ENCODE measurements at regions not wholly inside any gene's neighbourhood (a gene's known extent, or its start where the extent isn't known, plus 50 kb on each side); places are given as distances from the start of the nearest gene placed in this dataset.
"Not testable (repeated sequence)": the region's sequence is repeated elsewhere in the genome, so short reads cannot be mapped to it uniquely, and the experiment has no call there.

DNA sequence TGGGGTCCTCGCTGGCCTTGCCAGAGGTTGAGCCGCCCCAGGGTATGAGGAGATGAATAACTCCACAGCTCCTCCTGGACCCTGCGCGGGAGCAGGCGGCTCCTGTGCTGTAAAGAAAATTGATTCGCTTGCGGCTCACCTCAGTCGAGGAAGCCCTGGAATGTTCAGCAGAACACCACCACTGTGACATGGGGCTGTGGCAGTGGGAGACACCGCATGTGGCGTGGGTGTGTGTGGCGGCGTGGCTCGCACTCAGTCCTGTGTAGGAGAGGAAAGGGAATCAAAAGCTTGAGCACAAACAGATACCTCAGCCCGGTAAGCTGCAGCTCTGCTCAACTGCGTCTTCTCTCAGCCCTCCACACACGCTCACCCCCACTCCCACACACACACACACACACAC, 295.9 kb upstream of the ADGRL2 start:
- not testable (repeated sequence) for H3K9me3 ChIP-seq (ENCODE audit: control insufficient read depth in 1 of 2, low read length in 2 of 2); H3K9ac ChIP-seq (ENCODE audit: low read depth in 1 of 2, low read length in 2 of 2); H3K4me3 ChIP-seq (ENCODE audit: low read depth in 1 of 2, low read length in 2 of 2); H3K36me3 ChIP-seq (ENCODE audit: control insufficient read depth in 1 of 2, insufficient read depth in 2 of 2, low read length in 2 of 2); H3K27me3 ChIP-seq (ENCODE audit: control insufficient read depth in 1 of 2, insufficient read depth in 2 of 2, low read length in 2 of 2); H3K4me1 ChIP-seq (ENCODE audit: control insufficient read depth in 1 of 2, insufficient read depth in 2 of 2, low read length in 2 of 2); H3K27ac ChIP-seq (ENCODE audit: low read depth, low read length)

DNA sequence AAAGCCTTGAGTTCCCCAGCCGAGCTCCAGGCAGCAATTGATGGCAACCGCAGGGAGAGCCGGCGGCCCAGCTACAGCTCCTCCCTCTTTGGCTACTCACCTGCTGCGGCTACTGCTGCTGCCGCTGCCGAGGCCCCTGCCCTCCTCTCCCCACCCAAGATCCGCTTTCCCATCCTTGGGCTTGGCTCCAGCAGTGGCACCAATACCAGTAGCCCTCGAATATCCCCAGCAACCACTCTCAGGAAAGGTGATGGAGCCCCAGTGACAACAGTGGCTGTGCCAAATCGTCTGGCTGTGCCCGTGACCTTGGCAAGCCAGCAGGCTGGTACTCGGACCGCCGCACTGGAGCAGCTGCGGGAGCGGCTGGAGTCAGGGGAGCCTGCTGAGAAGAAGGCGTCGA, 298.0 kb upstream of the ADGRL2 start:
- H3K9me3 ChIP-seq (ENCODE audit: control insufficient read depth in 1 of 2, low read length in 2 of 2); H3K36me3 ChIP-seq (ENCODE audit: control insufficient read depth in 1 of 2, insufficient read depth in 2 of 2, low read length in 2 of 2); H3K4me1 ChIP-seq (ENCODE audit: control insufficient read depth in 1 of 2, insufficient read depth in 2 of 2, low read length in 2 of 2); H3K9ac ChIP-seq (ENCODE audit: low read depth in 1 of 2, low read length in 2 of 2); H3K4me3 ChIP-seq (ENCODE audit: low read depth in 1 of 2, low read length in 2 of 2); H3K27me3 ChIP-seq (ENCODE audit: control insufficient read depth in 1 of 2, insufficient read depth in 2 of 2, low read length in 2 of 2); H3K27ac ChIP-seq (ENCODE audit: low read depth, low read length): not testable (repeated sequence)

- H3K4me1 ChIP-seq (ENCODE audit: control insufficient read depth in 1 of 2, insufficient read depth in 2 of 2, low read length in 2 of 2); H3K36me3 ChIP-seq (ENCODE audit: control insufficient read depth in 1 of 2, insufficient read depth in 2 of 2, low read length in 2 of 2); H3K4me3 ChIP-seq (ENCODE audit: low read depth in 1 of 2, low read length in 2 of 2); H3K27me3 ChIP-seq (ENCODE audit: control insufficient read depth in 1 of 2, insufficient read depth in 2 of 2, low read length in 2 of 2); H3K9me3 ChIP-seq (ENCODE audit: control insufficient read depth in 1 of 2, low read length in 2 of 2); H3K9ac ChIP-seq (ENCODE audit: low read depth in 1 of 2, low read length in 2 of 2); H3K27ac ChIP-seq (ENCODE audit: low read depth, low read length): not testable (repeated sequence)
These were observed 299.2 kb upstream of the ADGRL2 start for GRCh38 chr1:81501485-81501884.

- H3K27me3 ChIP-seq (ENCODE audit: control insufficient read depth in 1 of 2, insufficient read depth in 2 of 2, low read length in 2 of 2): no peaks in the 10 kb centered on the region
- H3K4me1 ChIP-seq (ENCODE audit: control insufficient read depth in 1 of 2, insufficient read depth in 2 of 2, low read length in 2 of 2): no peaks in the 10 kb centered on the region
- no peak overlapping the region for H3K4me3 ChIP-seq (ENCODE audit: low read depth in 1 of 2, low read length in 2 of 2)
- H3K27ac ChIP-seq (ENCODE audit: low read depth, low read length): no peak overlapping the region
- H3K36me3 ChIP-seq (ENCODE audit: control insufficient read depth in 1 of 2, insufficient read depth in 2 of 2, low read length in 2 of 2): no peaks in the 10 kb centered on the region
- no peaks in the 10 kb centered on the region for H3K9me3 ChIP-seq (ENCODE audit: control insufficient read depth in 1 of 2, low read length in 2 of 2)
- H3K9ac ChIP-seq (ENCODE audit: low read depth in 1 of 2, low read length in 2 of 2): no peak overlapping the region
These were observed 301.2 kb upstream of the ADGRL2 start for GRCh38 chr1:81499487-81499886.

- no peaks in the 10 kb centered on the region for H3K27me3 ChIP-seq (ENCODE audit: control insufficient read depth in 1 of 2, insufficient read depth in 2 of 2, low read length in 2 of 2)
- no peaks in the 10 kb centered on the region for H3K9me3 ChIP-seq (ENCODE audit: control insufficient read depth in 1 of 2, low read length in 2 of 2)
- no peak overlapping the region for H3K9ac ChIP-seq (ENCODE audit: low read depth in 1 of 2, low read length in 2 of 2)
- H3K27ac ChIP-seq (ENCODE audit: low read depth, low read length): no peak overlapping the region
- no peaks in the 10 kb centered on the region for H3K4me1 ChIP-seq (ENCODE audit: control insufficient read depth in 1 of 2, insufficient read depth in 2 of 2, low read length in 2 of 2)
- no peak overlapping the region for H3K4me3 ChIP-seq (ENCODE audit: low read depth in 1 of 2, low read length in 2 of 2)
- H3K36me3 ChIP-seq (ENCODE audit: control insufficient read depth in 1 of 2, insufficient read depth in 2 of 2, low read length in 2 of 2): no peaks in the 10 kb centered on the region
These were observed 302.0 kb upstream of the ADGRL2 start for GRCh38 chr1:81498471-81499462.

GRCh38 chr1:81496349-81496748, 304.4 kb upstream of the ADGRL2 start:
- no peak overlapping the region for H3K27ac ChIP-seq (ENCODE audit: low read depth, low read length)
- no peaks in the 10 kb centered on the region for H3K27me3 ChIP-seq (ENCODE audit: control insufficient read depth in 1 of 2, insufficient read depth in 2 of 2, low read length in 2 of 2)
- H3K9ac ChIP-seq (ENCODE audit: low read depth in 1 of 2, low read length in 2 of 2): no peak overlapping the region
- no peaks in the 10 kb centered on the region for H3K9me3 ChIP-seq (ENCODE audit: control insufficient read depth in 1 of 2, low read length in 2 of 2)
- no peaks in the 10 kb centered on the region for H3K4me1 ChIP-seq (ENCODE audit: control insufficient read depth in 1 of 2, insufficient read depth in 2 of 2, low read length in 2 of 2)
- no peak overlapping the region for H3K4me3 ChIP-seq (ENCODE audit: low read depth in 1 of 2, low read length in 2 of 2)
- no peaks in the 10 kb centered on the region for H3K36me3 ChIP-seq (ENCODE audit: control insufficient read depth in 1 of 2, insufficient read depth in 2 of 2, low read length in 2 of 2)

GRCh38 chr1:81493102-81493869, 307.4 kb upstream of the ADGRL2 start:
- H3K36me3 ChIP-seq (ENCODE audit: control insufficient read depth in 1 of 2, insufficient read depth in 2 of 2, low read length in 2 of 2): no peaks in the 10 kb centered on the region
- H3K4me1 ChIP-seq (ENCODE audit: control insufficient read depth in 1 of 2, insufficient read depth in 2 of 2, low read length in 2 of 2): no peaks in the 10 kb centered on the region
- peaks cover 0 to 7% of the 10 kb centered on the region in 2 donors for H3K9me3 ChIP-seq (ENCODE audit: control insufficient read depth in 1 of 2, low read length in 2 of 2)
- H3K4me3 ChIP-seq (ENCODE audit: low read depth in 1 of 2, low read length in 2 of 2): no peak overlapping the region
- no peak overlapping the region for H3K27ac ChIP-seq (ENCODE audit: low read depth, low read length)
- H3K27me3 ChIP-seq (ENCODE audit: control insufficient read depth in 1 of 2, insufficient read depth in 2 of 2, low read length in 2 of 2): no peaks in the 10 kb centered on the region
- H3K9ac ChIP-seq (ENCODE audit: low read depth in 1 of 2, low read length in 2 of 2): no peak overlapping the region

DNA sequence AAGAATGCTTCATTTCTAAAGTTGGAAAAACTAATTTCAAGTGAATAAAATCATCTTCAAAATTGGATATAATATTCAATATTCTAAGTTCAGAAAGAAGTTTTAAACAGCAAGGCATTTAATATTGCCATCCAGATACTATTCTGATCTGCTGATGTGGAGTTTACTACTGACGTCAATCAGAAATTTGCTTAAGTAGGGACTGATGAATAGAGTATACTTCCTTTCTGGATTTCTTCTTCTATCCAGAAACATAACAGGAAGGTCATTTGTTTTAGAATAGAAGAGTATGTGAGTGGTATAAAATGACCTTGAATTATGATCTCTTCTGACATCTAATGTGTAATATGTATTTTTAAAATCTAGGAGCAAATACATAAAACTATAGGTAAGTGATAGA, 308.1 kb upstream of the ADGRL2 start:
- Histone ChIP-seq H3K4me1 (ENCODE audit: control insufficient read depth in 1 of 2, insufficient read depth in 2 of 2, low read length in 2 of 2) (no peaks in the 10 kb centered on the region), H3K9me3 (ENCODE audit: control insufficient read depth in 1 of 2, low read length in 2 of 2) (peaks cover 0 to 7% of the 10 kb centered on the region in 2 donors), H3K9ac (ENCODE audit: low read depth in 1 of 2, low read length in 2 of 2) (no peak overlapping the region), H3K27ac (ENCODE audit: low read depth, low read length) (no peak overlapping the region), H3K36me3 (ENCODE audit: control insufficient read depth in 1 of 2, insufficient read depth in 2 of 2, low read length in 2 of 2) (no peaks in the 10 kb centered on the region), H3K4me3 (ENCODE audit: low read depth in 1 of 2, low read length in 2 of 2) (no peak overlapping the region), H3K27me3 (ENCODE audit: control insufficient read depth in 1 of 2, insufficient read depth in 2 of 2, low read length in 2 of 2) (no peaks in the 10 kb centered on the region)

DNA sequence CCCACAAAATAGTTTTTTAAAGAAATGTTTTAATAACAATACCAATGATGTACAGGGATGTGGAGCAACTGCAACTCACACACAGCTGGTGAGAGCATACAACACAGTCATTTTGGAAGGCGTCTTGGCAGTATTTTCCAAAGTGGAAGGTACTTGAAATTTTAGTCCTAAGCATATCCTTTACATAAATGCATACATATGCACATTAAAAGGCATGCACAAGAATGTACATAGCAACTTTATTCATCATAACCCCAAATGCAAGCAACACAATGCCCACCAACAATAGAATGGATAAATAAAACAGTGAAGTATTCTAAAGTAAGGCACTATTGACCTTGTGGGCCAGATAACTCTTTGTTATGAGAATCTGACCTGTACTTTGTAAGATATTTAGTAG, 310.1 kb upstream of the ADGRL2 start:
- H3K9me3 ChIP-seq (ENCODE audit: control insufficient read depth in 1 of 2, low read length in 2 of 2): peaks cover 0 to 7% of the 10 kb centered on the region in 2 donors
- no peaks in the 10 kb centered on the region for H3K27me3 ChIP-seq (ENCODE audit: control insufficient read depth in 1 of 2, insufficient read depth in 2 of 2, low read length in 2 of 2)
- H3K9ac ChIP-seq (ENCODE audit: low read depth in 1 of 2, low read length in 2 of 2): no peak overlapping the region
- no peaks in the 10 kb centered on the region for H3K36me3 ChIP-seq (ENCODE audit: control insufficient read depth in 1 of 2, insufficient read depth in 2 of 2, low read length in 2 of 2)
- no peak overlapping the region for H3K4me3 ChIP-seq (ENCODE audit: low read depth in 1 of 2, low read length in 2 of 2)
- no peak overlapping the region for H3K27ac ChIP-seq (ENCODE audit: low read depth, low read length)
- H3K4me1 ChIP-seq (ENCODE audit: control insufficient read depth in 1 of 2, insufficient read depth in 2 of 2, low read length in 2 of 2): no peaks in the 10 kb centered on the region

GRCh38 chr1:81489372-81489934, 311.3 kb upstream of the ADGRL2 start:
- no peaks in the 10 kb centered on the region for H3K36me3 ChIP-seq (ENCODE audit: control insufficient read depth in 1 of 2, insufficient read depth in 2 of 2, low read length in 2 of 2)
- H3K4me3 ChIP-seq (ENCODE audit: low read depth in 1 of 2, low read length in 2 of 2): no peak overlapping the region
- no peak overlapping the region for H3K9ac ChIP-seq (ENCODE audit: low read depth in 1 of 2, low read length in 2 of 2)
- no peaks in the 10 kb centered on the region for H3K4me1 ChIP-seq (ENCODE audit: control insufficient read depth in 1 of 2, insufficient read depth in 2 of 2, low read length in 2 of 2)
- peaks cover 0 to 7% of the 10 kb centered on the region in 2 donors for H3K9me3 ChIP-seq (ENCODE audit: control insufficient read depth in 1 of 2, low read length in 2 of 2)
- no peak overlapping the region for H3K27ac ChIP-seq (ENCODE audit: low read depth, low read length)
- no peaks in the 10 kb centered on the region for H3K27me3 ChIP-seq (ENCODE audit: control insufficient read depth in 1 of 2, insufficient read depth in 2 of 2, low read length in 2 of 2)
